ENCODE measurements at regions not wholly inside any gene's neighbourhood (a gene's known extent, or its start where the extent isn't known, plus 50 kb on each side); places are given as distances from the start of the nearest gene placed in this dataset.

GRCh38 chr10:91705948-91706670, 73.2 kb upstream of the PPP1R3C start (continued):
- TF ChIP-seq, protein P1, sequence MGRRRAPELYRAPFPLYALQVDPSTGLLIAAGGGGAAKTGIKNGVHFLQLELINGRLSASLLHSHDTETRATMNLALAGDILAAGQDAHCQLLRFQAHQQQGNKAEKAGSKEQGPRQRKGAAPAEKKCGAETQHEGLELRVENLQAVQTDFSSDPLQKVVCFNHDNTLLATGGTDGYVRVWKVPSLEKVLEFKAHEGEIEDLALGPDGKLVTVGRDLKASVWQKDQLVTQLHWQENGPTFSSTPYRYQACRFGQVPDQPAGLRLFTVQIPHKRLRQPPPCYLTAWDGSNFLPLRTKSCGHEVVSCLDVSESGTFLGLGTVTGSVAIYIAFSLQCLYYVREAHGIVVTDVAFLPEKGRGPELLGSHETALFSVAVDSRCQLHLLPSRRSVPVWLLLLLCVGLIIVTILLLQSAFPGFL (CRISPR knock-in tag; IDR thresholded peaks at IDR 0.05), result no peak
- TF ChIP-seq SMAD3 (CRISPR knock-in tag; conservative IDR thresholded peaks at IDR 0.05) (no peak), HIVEP1 (CRISPR knock-in tag; IDR thresholded peaks at IDR 0.05) (0 out of 2 replicates have a peak, but pooled peaks have one; percentile 51), L3MBTL2 (IDR thresholded peaks at IDR 0.05) (0 out of 2 replicates have a peak, but pooled peaks have one; percentile 31), ATF4 (CRISPR knock-in tag; IDR thresholded peaks at IDR 0.05) (peak; percentile 88), TOE1 (IDR thresholded peaks at IDR 0.05; ENCODE audit: borderline replicate concordance) (no peak), TOE1 (CRISPR knock-in tag; IDR thresholded peaks at IDR 0.05; ENCODE audit: borderline replicate concordance, low read depth) (no peak), CXXC5 (CRISPR knock-in tag; IDR thresholded peaks at IDR 0.05) (peak; percentile 50; the same call in 1 of the 2 replicates), SOX6 (IDR thresholded peaks at IDR 0.05) (no peak), CBX3 (IDR thresholded peaks at IDR 0.05; ENCODE audit: borderline replicate concordance in 1 of 2, low read length in 2 of 2) (no peak), RBFOX2 (IDR thresholded peaks at IDR 0.05; ENCODE audit: low read depth, low read length) (0 out of 2 replicates have a peak, but pooled peaks have one; percentile 23), TRIM24 (IDR thresholded peaks at IDR 0.05) (peak; percentile 49 to 69; a peak in 2 of 4 replicates), PHF21A (IDR thresholded peaks at IDR 0.05; ENCODE audit: borderline replicate concordance, low read depth) (no peak), HEY1 (CRISPR knock-in tag; IDR thresholded peaks at IDR 0.05; ENCODE audit: borderline replicate concordance) (no peak), KLF1 (tag; IDR thresholded peaks at IDR 0.05) (no peak), ZNF644 (tag; IDR thresholded peaks at IDR 0.05; ENCODE audit: low read depth) (peak; percentile 47; the same call in 1 of the 2 replicates), ZSCAN32 (CRISPR knock-in tag; IDR thresholded peaks at IDR 0.05) (peak; percentile 72; the same call in 1 of the 2 replicates), ZBTB8A (IDR thresholded peaks at IDR 0.05; ENCODE audit: partially characterized antibody) (no peak), ZNF551 (CRISPR knock-in tag; IDR thresholded peaks at IDR 0.05) (no peak), LARP7 (IDR thresholded peaks at IDR 0.05) (no peak), NFE2L1 (tag; IDR thresholded peaks at IDR 0.05; ENCODE audit: borderline replicate concordance, low read depth) (no peak), SETDB1 (IDR thresholded peaks at IDR 0.05; ENCODE audit: low read length) (no peak), ZNF232 (CRISPR knock-in tag; IDR thresholded peaks at IDR 0.05) (no peak)
- TF ChIP-seq, protein P2, sequence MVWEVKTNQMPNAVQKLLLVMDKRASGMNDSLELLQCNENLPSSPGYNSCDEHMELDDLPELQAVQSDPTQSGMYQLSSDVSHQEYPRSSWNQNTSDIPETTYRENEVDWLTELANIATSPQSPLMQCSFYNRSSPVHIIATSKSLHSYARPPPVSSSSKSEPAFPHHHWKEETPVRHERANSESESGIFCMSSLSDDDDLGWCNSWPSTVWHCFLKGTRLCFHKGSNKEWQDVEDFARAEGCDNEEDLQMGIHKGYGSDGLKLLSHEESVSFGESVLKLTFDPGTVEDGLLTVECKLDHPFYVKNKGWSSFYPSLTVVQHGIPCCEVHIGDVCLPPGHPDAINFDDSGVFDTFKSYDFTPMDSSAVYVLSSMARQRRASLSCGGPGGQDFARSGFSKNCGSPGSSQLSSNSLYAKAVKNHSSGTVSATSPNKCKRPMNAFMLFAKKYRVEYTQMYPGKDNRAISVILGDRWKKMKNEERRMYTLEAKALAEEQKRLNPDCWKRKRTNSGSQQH (CRISPR knock-in tag; IDR thresholded peaks at IDR 0.05), result no peak
- TF ChIP-seq, protein P3, sequence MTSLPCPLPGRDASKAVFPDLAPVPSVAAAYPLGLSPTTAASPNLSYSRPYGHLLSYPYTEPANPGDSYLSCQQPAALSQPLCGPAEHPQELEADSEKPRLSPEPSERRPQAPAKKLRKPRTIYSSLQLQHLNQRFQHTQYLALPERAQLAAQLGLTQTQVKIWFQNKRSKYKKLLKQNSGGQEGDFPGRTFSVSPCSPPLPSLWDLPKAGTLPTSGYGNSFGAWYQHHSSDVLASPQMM (CRISPR knock-in tag; IDR thresholded peaks at IDR 0.05), result no peak
- TF ChIP-seq, protein P4, sequence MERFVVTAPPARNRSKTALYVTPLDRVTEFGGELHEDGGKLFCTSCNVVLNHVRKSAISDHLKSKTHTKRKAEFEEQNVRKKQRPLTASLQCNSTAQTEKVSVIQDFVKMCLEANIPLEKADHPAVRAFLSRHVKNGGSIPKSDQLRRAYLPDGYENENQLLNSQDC (CRISPR knock-in tag; IDR thresholded peaks at IDR 0.05), result no peak
